Esophagus muscularis mucosa (tissue), 4 donors: ENCODE measurements at regions not wholly inside any gene's neighbourhood (a gene's known extent, or its start where the extent isn't known, plus 50 kb on each side); places are given as distances from the start of the nearest gene placed in this dataset.

ENCODE experiments used
- DNase-seq: peaks from one replicate; pipeline ENCODE4 v3.0.0-alpha.2; 2017; ENCODE audit errors: extremely low spot score
- H3K27ac ChIP-seq, 4 donors: fragments of 200-600 bp; sonication (generic); replicated peaks in 1 of 4; 1 replicate in 3 of 4; 2 replicates in 1 of 4; pipeline ENCODE4 v1.5.1; 2016 to 2019; ENCODE audit warnings: mild to moderate bottlenecking in 1 of 4
- H3K27me3 ChIP-seq, 4 donors: fragments of 200-600 bp; sonication (generic); one replicate each; pipeline versions ENCODE4 v1.5.1 to v1.6.0; 2016 to 2019
- H3K36me3 ChIP-seq, 4 donors: fragments of 200-600 bp; sonication (generic); one replicate each; pipeline ENCODE4 v1.5.1; 2016 to 2019
- H3K4me1 ChIP-seq, 4 donors: fragments of 200-600 bp; sonication (generic); one replicate each; pipeline ENCODE4 v1.5.1; 2016 to 2019
- H3K4me3 ChIP-seq, 4 donors: fragments of 200-600 bp; sonication (generic); 1 replicate in 2 of 4; 2 replicates in 2 of 4; pipeline ENCODE4 v1.5.1; 2016 to 2019; ENCODE audit warnings: mild to moderate bottlenecking in 4 of 4, moderate library complexity in 1 of 4
- H3K9me3 ChIP-seq, 4 donors: fragments of 200-600 bp; sonication (generic); 1 replicate in 3 of 4; 2 replicates in 1 of 4; pipeline ENCODE4 v1.5.1; 2016 to 2019
- EP300 ChIP-seq: sonication (generic); formaldehyde crosslinking; IDR thresholded peaks from one replicate; pipeline ENCODE4 v1.6.1; 2017; ENCODE audit warnings: antibody characterized with exemption
- POLR2A ChIP-seq: fragments of 450-650 bp; IDR thresholded peaks from one replicate; pipeline ENCODE4 v1.6.1; 2017; ENCODE audit warnings: antibody characterized with exemption, moderate library complexity, mild to moderate bottlenecking, low read depth
- POLR2AphosphoS5 ChIP-seq, 2 donors: sonication (generic); formaldehyde crosslinking; IDR thresholded peaks; one replicate each; pipeline ENCODE4 v1.6.1; 2017; ENCODE audit warnings: antibody characterized with exemption in 2 of 2
- WGBS: methylation state at CpG from one replicate; pipeline ENCODE4 v1.1.5; 2018; 5-methylcytosine and 5-hydroxymethylcytosine counted together
- intact Hi-C: fragments of 100-400 bp; cut with DNase I; formaldehyde crosslinking; loops from one replicate; pipeline ENCODE4 v1.15.1; 2023
- TF ChIP-seq, protein P1 (sequence below), 3 experiments: fragments of 200-600 bp in 2 of 3; fragments of 450-650 bp in 1 of 3; sonication (generic) in 2 of 3; IDR thresholded peaks; one replicate each; pipeline ENCODE4 v1.5.1; 2017 to 2019; ENCODE audit warnings: antibody characterized with exemption in 3 of 3, mild to moderate bottlenecking in 2 of 3, moderate library complexity in 1 of 3

DNA sequence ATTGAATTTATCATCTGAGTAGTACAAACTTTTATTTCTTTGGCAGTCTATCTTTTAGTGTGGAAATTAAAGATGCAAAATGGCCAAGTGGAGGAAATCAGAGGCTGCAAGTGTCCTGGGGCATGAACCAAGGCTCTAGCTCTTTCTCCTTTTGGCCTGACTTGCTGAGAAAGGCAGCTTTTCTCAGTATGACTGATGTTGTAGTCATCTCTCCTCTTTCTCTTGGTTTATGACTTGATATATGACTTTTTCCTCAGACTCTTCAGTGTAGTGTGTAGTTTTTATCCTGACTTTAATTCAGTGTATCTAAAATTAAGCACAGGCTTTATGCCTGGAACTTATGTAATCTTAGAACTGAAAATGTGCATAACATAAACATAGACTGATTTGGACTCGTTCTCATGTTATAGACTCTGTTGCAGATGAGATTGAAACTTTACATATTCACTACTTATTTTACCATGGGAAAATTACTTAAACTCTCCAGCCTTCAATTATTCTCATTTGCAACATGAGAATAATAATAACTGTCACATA lies 65.7 kb downstream of the SLITRK5 start:
- Histone ChIP-seq H3K4me1 (no peaks in the 10 kb centered on the region), H3K36me3 (no peaks in the 10 kb centered on the region), H3K27me3 (no peaks in the 10 kb centered on the region), H3K9me3 (no peaks in the 10 kb centered on the region), H3K27ac (no peak overlapping the region), H3K4me3 (no peak overlapping the region)
- 27% methylated on average over 1 of the region's 1 CpG for WGBS
- TF ChIP-seq, protein P1, sequence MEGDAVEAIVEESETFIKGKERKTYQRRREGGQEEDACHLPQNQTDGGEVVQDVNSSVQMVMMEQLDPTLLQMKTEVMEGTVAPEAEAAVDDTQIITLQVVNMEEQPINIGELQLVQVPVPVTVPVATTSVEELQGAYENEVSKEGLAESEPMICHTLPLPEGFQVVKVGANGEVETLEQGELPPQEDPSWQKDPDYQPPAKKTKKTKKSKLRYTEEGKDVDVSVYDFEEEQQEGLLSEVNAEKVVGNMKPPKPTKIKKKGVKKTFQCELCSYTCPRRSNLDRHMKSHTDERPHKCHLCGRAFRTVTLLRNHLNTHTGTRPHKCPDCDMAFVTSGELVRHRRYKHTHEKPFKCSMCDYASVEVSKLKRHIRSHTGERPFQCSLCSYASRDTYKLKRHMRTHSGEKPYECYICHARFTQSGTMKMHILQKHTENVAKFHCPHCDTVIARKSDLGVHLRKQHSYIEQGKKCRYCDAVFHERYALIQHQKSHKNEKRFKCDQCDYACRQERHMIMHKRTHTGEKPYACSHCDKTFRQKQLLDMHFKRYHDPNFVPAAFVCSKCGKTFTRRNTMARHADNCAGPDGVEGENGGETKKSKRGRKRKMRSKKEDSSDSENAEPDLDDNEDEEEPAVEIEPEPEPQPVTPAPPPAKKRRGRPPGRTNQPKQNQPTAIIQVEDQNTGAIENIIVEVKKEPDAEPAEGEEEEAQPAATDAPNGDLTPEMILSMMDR (IDR thresholded peaks at IDR 0.05) = no peak
- TF ChIP-seq EP300 = no peak
- no peak for TF ChIP-seq POLR2A
- no peak for TF ChIP-seq POLR2AphosphoS5 (IDR thresholded peaks at IDR 0.05)
- intact Hi-C loops = no loop called here
- no peak for DNase-seq

GRCh38 chr13:87754097-87754496 lies 82.9 kb downstream of the SLITRK5 start:
- Histone ChIP-seq H3K4me1 (no peaks in the 10 kb centered on the region), H3K36me3 (no peaks in the 10 kb centered on the region), H3K27me3 (no peaks in the 10 kb centered on the region), H3K27ac (no peak overlapping the region), H3K4me3 (no peak overlapping the region), H3K9me3 (no peaks in the 10 kb centered on the region)
- TF ChIP-seq POLR2AphosphoS5 (IDR thresholded peaks at IDR 0.05) = no peak
- TF ChIP-seq POLR2A = no peak
- TF ChIP-seq EP300 = no peak
- TF ChIP-seq, protein P1 (IDR thresholded peaks at IDR 0.05) = no peak
- WGBS = 50% methylated on average over 1 of the region's 1 CpG
- no peak for DNase-seq
- intact Hi-C loops = no loop called here

DNA sequence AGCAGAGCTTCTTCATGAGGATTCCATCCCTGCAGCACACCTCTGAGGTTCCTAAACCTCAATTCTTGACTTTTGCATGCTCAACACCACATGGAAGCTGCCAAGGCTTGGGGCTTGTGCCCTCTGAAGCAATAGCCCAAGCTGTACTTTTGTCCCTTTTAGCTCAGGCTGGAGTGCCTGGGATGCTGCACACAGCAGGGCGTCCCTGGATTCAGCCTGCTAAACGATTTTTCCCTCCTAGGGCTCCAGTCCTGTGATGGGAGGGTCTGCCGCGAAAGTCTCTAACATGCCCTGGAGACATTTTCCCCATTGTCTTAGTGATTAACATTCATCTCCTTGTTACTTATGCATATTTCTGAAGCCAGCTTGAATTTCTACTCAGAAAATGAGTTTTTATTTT lies 98.3 kb downstream of the SLITRK5 start:
- intact Hi-C loops = no loop called here
- no peak overlapping the region for H3K27ac ChIP-seq
- DNase-seq = no peak
- no peaks in the 10 kb centered on the region for H3K27me3 ChIP-seq
- H3K36me3 ChIP-seq = no peaks in the 10 kb centered on the region
- no peaks in the 10 kb centered on the region for H3K9me3 ChIP-seq
- TF ChIP-seq, protein P1 (IDR thresholded peaks at IDR 0.05) = no peak
- no peak for TF ChIP-seq POLR2A
- no peak for TF ChIP-seq EP300
- TF ChIP-seq POLR2AphosphoS5 (IDR thresholded peaks at IDR 0.05) = no peak
- no peak overlapping the region for H3K4me3 ChIP-seq
- WGBS = 68% methylated on average over 4 of the region's 4 CpGs
- no peaks in the 10 kb centered on the region for H3K4me1 ChIP-seq

DNA sequence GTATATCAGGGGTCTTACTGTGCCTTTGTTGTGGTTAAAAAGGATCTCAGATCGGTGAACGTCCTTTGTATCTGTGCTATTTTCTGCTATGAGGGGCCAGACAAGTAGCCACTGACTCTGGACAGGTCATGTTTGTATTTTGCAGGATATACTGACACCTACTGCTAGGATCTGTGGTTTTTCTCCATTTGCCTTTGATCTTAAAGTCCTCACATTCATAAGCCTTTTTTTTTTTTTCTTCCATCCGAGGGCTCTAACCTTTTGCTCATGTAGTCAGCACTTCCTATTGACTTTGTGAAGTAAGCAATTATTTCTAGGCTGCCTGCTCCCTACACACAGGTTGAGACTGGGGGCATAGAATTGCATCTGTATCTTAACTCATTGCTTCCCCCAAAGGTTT lies 106.2 kb downstream of the SLITRK5 start:
- no peaks in the 10 kb centered on the region for H3K27me3 ChIP-seq
- no peak overlapping the region for H3K27ac ChIP-seq
- WGBS = 52% methylated on average over 3 of the region's 3 CpGs
- no peak for DNase-seq
- H3K36me3 ChIP-seq = no peaks in the 10 kb centered on the region
- H3K4me1 ChIP-seq = no peaks in the 10 kb centered on the region
- no peaks in the 10 kb centered on the region for H3K9me3 ChIP-seq
- intact Hi-C loops = no loop called here
- TF ChIP-seq EP300 (no peak), POLR2A (no peak), POLR2AphosphoS5 (IDR thresholded peaks at IDR 0.05) (no peak)
- TF ChIP-seq, protein P1 (IDR thresholded peaks at IDR 0.05) = no peak
- no peak overlapping the region for H3K4me3 ChIP-seq

DNA sequence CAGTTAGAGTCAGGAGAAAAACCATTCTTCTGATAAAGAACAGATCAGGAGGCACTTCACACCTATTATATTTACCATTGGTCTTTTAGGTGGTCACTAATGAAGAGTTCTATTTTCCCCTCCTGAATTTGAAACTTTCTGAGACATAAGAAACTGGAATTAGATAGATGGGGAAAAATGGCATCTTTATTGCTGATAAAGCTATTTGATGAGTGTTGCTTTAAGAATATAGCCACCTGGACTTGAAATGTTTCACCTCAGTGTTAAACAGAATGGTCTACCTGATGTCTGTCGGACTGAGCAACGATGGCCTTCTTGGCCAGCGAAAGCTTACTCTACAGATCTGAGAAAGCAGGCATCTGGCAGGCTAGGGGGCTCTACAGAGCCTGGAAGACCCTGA lies 107.0 kb downstream of the SLITRK5 start:
- Histone ChIP-seq H3K9me3 (no peaks in the 10 kb centered on the region), H3K4me1 (no peaks in the 10 kb centered on the region), H3K4me3 (no peak overlapping the region), H3K27me3 (no peaks in the 10 kb centered on the region), H3K36me3 (no peaks in the 10 kb centered on the region), H3K27ac (no peak overlapping the region)
- no peak for DNase-seq
- TF ChIP-seq EP300 = no peak
- TF ChIP-seq, protein P1 (IDR thresholded peaks at IDR 0.05) = no peak
- WGBS = 79% methylated on average over 3 of the region's 3 CpGs
- intact Hi-C loops = no loop called here
